RWPE2 (cell line): ENCODE measurements at regions not wholly inside any gene's neighbourhood (a gene's known extent, or its start where the extent isn't known, plus 50 kb on each side); places are given as distances from the start of the nearest gene placed in this dataset.

Experiments
- ATAC-seq: fragments of 200-7000 bp; cut with Tn5 transposase; 3 replicates; pipeline ENCODE4 v1.9.1; 2021; ENCODE audit warnings: low read depth
- DNase-seq: peaks from one replicate; pipeline ENCODE4 v3.0.0-alpha.2; 2020; ENCODE audit warnings: low spot score
- H3K27ac ChIP-seq: fragments of 450-650 bp; 2 replicates; pipeline ENCODE4 v1.5.1; 2017; ENCODE audit warnings: mild to moderate bottlenecking; ENCODE audit not compliant: poor library complexity, severe bottlenecking
- H3K27me3 ChIP-seq: fragments of 250-450 bp; sonication (Bioruptor Pico); 2 replicates; pipeline ENCODE4 v1.5.1; 2021; ENCODE audit warnings: mild to moderate bottlenecking, moderate library complexity; ENCODE audit not compliant: insufficient read depth, poor library complexity, severe bottlenecking
- H3K36me3 ChIP-seq: fragments of 250-450 bp; sonication (Bioruptor Pico); 2 replicates; pipeline ENCODE4 v1.5.1; 2020; ENCODE audit warnings: low read depth, mild to moderate bottlenecking, moderate library complexity
- H3K4me1 ChIP-seq: fragments of 250-450 bp; sonication (Bioruptor Pico); 2 replicates; pipeline ENCODE4 v1.5.1; 2021; ENCODE audit warnings: mild to moderate bottlenecking, moderate library complexity; ENCODE audit not compliant: insufficient read depth, poor library complexity, severe bottlenecking
- H3K4me3 ChIP-seq: fragments of 250-450 bp; sonication (Bioruptor Pico); 2 replicates; pipeline ENCODE4 v1.5.1; 2021; ENCODE audit warnings: mild to moderate bottlenecking, moderate library complexity; ENCODE audit not compliant: severe bottlenecking
- H3K9me3 ChIP-seq: fragments of 250-450 bp; sonication (Bioruptor Pico); 2 replicates; pipeline ENCODE4 v1.5.1; 2021; ENCODE audit warnings: mild to moderate bottlenecking, moderate library complexity; ENCODE audit not compliant: severe bottlenecking
- CTCF ChIP-seq: fragments of 450-650 bp; IDR thresholded peaks from one replicate; pipeline ENCODE4 v1.5.1; 2017; ENCODE audit warnings: mild to moderate bottlenecking, moderate library complexity; ENCODE audit not compliant: poor library complexity, severe bottlenecking

GRCh38 chr13:84460989-84461388 is 578.7 kb upstream of the SLITRK1 start:
- ATAC-seq: no peak
- no peaks in the 10 kb centered on the region for H3K36me3 ChIP-seq
- H3K4me1 ChIP-seq: no peaks in the 10 kb centered on the region
- no peak for DNase-seq
- H3K4me3 ChIP-seq: no peak overlapping the region
- no peak for TF ChIP-seq CTCF
- H3K9me3 ChIP-seq: no peaks in the 10 kb centered on the region
- no peak overlapping the region for H3K27ac ChIP-seq
- H3K27me3 ChIP-seq: no peaks in the 10 kb centered on the region

GRCh38 chr13:84455143-84455905 is 573.0 kb upstream of the SLITRK1 start:
- H3K27ac ChIP-seq: no peak overlapping the region
- no peaks in the 10 kb centered on the region for H3K36me3 ChIP-seq
- H3K4me1 ChIP-seq: no peaks in the 10 kb centered on the region
- no peak for DNase-seq
- H3K9me3 ChIP-seq: no peaks in the 10 kb centered on the region
- ATAC-seq: no peak
- H3K4me3 ChIP-seq: no peak overlapping the region
- no peak for TF ChIP-seq CTCF
- H3K27me3 ChIP-seq: no peaks in the 10 kb centered on the region

GRCh38 chr13:84447640-84447978 is 565.3 kb upstream of the SLITRK1 start:
- DNase-seq (no peak), ATAC-seq (no peak)
- no peak for TF ChIP-seq CTCF
- Histone ChIP-seq H3K27ac (no peak overlapping the region), H3K36me3 (no peaks in the 10 kb centered on the region), H3K27me3 (no peaks in the 10 kb centered on the region), H3K9me3 (no peaks in the 10 kb centered on the region), H3K4me3 (no peak overlapping the region), H3K4me1 (peaks cover 19% of the 10 kb centered on the region)

- DNase-seq: no peak
- Histone ChIP-seq H3K27ac (no peak overlapping the region), H3K4me3 (no peak overlapping the region), H3K36me3 (no peaks in the 10 kb centered on the region), H3K9me3 (no peaks in the 10 kb centered on the region), H3K27me3 (no peaks in the 10 kb centered on the region), H3K4me1 (peaks cover 19% of the 10 kb centered on the region)
- no peak for TF ChIP-seq CTCF
- no peak for ATAC-seq
These were observed 564.8 kb upstream of the SLITRK1 start for GRCh38 chr13:84446972-84447639.

GRCh38 chr13:84445776-84446175 is 563.5 kb upstream of the SLITRK1 start:
- no peak overlapping the region for H3K4me3 ChIP-seq
- no peak for TF ChIP-seq CTCF
- DNase-seq (peak; percentile 72), ATAC-seq (peak; percentile 99)
- H3K9me3 ChIP-seq: no peaks in the 10 kb centered on the region
- H3K27ac ChIP-seq: peak overlapping the region; percentile 70
- H3K4me1 ChIP-seq: peaks cover 19% of the 10 kb centered on the region
- no peaks in the 10 kb centered on the region for H3K36me3 ChIP-seq
- no peaks in the 10 kb centered on the region for H3K27me3 ChIP-seq
